ENCODE measurements at regions not wholly inside any gene's neighbourhood (a gene's known extent, or its start where the extent isn't known, plus 50 kb on each side); places are given as distances from the start of the nearest gene placed in this dataset.

DNA sequence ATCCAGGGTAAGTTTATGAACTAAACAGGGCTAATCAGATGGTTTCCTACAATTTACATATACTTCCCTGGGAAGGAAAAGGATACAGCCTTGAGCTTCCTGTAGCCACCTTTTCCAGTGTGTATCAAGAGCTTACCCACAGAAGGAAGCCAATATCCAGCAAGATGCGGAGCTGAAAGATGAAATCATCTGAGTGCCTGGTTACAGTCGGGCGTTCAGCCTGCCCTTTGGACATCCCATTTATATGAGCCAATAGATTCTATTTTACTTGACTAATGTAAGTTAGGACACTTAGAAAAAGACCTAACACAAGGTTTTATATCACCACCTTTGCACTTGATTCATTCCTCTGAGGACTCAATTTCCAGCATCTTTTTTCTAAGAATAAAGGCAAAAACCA is 108.2 kb downstream of the UCHL5 start:
- TF ChIP-seq, protein P1, sequence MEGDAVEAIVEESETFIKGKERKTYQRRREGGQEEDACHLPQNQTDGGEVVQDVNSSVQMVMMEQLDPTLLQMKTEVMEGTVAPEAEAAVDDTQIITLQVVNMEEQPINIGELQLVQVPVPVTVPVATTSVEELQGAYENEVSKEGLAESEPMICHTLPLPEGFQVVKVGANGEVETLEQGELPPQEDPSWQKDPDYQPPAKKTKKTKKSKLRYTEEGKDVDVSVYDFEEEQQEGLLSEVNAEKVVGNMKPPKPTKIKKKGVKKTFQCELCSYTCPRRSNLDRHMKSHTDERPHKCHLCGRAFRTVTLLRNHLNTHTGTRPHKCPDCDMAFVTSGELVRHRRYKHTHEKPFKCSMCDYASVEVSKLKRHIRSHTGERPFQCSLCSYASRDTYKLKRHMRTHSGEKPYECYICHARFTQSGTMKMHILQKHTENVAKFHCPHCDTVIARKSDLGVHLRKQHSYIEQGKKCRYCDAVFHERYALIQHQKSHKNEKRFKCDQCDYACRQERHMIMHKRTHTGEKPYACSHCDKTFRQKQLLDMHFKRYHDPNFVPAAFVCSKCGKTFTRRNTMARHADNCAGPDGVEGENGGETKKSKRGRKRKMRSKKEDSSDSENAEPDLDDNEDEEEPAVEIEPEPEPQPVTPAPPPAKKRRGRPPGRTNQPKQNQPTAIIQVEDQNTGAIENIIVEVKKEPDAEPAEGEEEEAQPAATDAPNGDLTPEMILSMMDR (IDR thresholded peaks at IDR 0.05), result no peak
- no peak for TF ChIP-seq POLR2AphosphoS5 (IDR thresholded peaks at IDR 0.05)
- TF ChIP-seq POLR2A (IDR thresholded peaks at IDR 0.05), result no peak

Measured in breast epithelium (tissue), 3 donors.